Kasumi-1 (cell line): ENCODE measurements at regions not wholly inside any gene's neighbourhood (a gene's known extent, or its start where the extent isn't known, plus 50 kb on each side); places are given as distances from the start of the nearest gene placed in this dataset.

Experiments used
- DNase-seq, 2 experiments: peaks; one replicate each; lab custom pipeline; 2025; lab: John Stamatoyannopoulos, UW

DNA sequence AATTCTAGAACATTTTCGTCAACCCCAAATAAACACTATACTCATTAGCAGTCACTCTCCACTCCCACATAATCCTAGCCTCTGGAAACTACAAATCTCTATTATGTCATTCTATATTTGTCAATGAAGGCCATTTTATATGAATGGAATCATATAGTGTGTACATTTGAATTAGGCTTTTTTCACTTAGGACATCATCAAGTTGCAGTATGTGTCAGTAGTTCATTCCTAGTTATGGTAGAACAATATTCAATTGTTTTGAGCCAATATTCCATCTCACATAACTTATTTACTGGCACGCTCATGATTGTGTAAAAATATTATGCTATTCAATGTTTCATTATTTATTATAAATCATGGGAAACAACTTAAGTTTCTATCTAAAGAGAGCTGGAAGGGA is 1610.4 kb upstream of the MIR17HG start:
- no peak for DNase-seq

GRCh38 chr13:89738072-89738471 is 1609.4 kb upstream of the MIR17HG start:
- no peak for DNase-seq

DNA sequence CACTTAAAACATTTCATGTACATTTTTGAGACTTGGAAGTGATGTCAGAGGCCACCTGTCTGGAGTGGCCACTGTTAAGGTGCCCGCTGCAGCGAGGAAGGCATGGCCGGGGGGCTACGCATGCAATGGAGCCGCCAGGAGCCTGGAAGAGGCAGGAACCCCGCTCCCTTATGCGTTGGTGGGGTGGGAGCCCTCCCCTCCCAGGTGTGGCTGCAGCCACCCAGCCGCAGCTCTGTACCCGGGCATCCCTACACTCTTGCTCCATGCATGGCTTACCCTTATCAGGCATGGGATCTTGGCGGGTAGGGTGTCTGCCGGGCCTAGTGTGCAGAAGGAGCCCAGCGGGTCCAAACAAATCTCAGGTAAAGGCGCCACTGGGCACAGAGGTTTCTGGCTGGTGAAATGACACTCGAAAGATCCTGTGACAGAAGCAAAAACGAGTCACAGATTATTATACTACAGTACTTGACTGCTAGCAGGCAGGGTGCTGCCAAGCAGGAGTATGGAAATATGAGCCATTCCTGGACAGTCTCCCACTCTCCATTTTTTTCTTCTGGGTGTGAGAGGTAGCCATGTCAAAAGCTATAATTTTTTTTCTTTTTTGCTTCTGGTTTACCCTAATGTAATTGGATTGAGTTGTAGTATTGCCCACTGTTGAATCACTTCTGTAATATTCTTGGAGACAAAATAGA is 1606.3 kb upstream of the MIR17HG start:
- DNase-seq: no peak

DNA sequence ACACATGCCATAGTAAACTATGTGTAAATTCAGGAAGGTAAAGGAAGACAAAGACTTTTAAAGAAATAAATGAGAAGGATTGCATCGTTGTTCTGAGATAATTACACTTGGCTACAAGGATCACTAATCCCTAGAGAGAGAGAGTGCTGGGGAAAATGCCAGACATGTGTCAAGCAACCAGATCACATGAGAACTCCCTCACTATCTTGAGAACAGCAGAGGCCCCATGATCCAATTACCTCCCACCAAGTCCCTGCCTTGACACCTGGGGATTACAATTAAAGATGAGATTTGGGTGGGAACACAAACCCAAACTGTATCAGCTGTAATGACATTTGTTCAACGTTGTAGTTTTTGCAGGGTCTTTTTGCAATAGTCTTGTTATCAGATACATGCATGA is 1600.9 kb upstream of the MIR17HG start:
- no peak for DNase-seq

DNA sequence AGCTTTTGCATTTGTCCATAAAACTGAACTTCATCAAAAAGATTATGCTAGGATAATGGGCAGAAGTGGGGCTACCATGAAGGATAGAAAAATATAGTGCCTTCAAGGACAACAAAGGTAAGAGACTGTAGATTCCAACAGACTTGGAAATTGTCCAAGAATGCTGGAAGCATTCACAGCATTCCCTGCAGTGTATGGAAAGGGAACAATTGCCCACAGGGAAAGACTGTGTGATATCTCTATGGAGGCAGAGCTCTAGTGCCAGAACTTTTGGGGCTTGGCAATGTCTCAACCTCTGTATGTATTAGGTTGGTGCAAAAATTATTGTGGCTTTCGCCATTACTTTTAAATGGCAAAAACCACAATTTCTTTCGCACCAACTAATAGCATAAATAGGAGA is 1598.8 kb upstream of the MIR17HG start:
- DNase-seq: no peak

DNA sequence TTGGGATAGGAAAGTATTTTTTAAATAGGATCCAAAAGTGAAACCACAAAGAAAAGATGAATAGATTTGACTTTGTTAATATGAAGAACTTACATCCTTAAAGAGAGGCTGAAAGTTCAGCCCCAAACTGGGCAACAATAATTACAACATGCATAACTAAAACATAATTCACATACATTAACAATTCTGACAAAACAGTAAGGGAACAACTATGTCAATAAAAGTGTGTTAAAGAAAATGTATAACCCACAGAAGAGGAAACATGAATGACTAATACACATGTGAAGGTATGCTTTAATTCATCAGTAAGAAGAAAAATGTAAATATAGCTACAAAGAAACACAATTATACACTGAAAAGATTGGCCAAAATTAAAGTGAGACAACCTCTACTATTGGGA is 1597.6 kb upstream of the MIR17HG start:
- no peak for DNase-seq

- no peak for DNase-seq
Observed at GRCh38 chr13:89750371-89750770, 1597.1 kb upstream of the MIR17HG start.

DNA sequence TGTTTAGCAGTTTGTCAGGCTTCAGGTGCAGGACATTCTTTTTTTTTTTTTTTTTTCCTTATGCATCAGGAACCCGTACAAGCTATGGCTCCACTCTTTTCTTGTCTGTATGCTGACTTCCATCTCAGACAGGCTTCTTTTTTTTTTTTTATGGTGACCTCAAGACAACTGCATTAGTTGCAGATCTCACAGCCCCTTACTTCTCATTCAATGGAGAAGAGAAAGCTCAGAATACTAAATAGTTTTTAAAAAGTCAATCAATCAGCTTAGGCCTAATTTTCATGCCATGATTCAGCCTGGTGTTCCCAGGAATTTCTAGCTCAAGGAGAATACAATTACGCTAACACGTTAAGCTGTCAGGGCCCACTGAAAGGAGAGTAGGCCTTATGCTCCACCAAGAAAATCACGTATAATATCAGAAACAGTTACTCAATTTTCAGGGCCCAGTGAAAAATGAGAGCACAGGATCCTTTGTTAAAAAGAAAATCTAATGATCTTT is 1596.0 kb upstream of the MIR17HG start:
- DNase-seq: no peak

- no peak for DNase-seq
Observed at GRCh38 chr13:89752394-89752793, 1595.1 kb upstream of the MIR17HG start.

- peak; percentile 38 to 46 for DNase-seq
Observed at GRCh38 chr13:89755729-89756492, 1591.6 kb upstream of the MIR17HG start.

- no peak for DNase-seq
Observed at GRCh38 chr13:89763005-89763404, 1584.5 kb upstream of the MIR17HG start.

- DNase-seq: no peak
Observed at GRCh38 chr13:89783221-89783755, 1564.2 kb upstream of the MIR17HG start.

DNA sequence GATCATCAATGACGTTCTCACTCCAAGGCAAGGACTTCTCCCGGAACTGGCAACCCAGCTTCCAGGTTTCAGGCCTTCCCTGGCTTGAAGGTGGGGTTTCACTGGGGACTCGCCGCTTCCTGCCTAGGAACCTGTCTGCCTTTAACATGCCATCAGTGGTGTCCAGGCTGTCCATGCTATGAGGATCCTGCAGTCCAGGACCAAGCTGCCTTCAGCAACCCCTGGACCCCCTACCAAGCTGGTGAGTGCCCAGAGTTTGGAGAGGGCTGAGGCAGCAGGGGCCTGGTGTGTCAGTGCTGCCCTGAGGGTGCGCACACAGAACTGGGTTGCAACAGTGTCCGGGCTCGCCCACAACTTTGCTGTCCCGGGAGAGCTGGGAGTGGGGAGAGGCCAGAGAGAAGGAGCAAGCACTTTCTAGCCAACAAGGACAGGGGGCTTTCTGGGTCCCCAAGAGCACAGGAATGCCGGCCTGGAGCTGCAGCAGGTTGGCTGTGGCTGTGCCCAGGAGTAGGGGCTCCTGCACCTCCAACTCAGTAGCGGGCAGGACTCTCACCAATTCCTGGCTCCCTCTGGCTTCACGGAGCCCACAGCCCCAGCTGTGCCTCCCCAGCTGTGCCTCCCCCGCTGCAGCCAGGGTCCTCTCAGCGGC is 1563.2 kb upstream of the MIR17HG start:
- no peak for DNase-seq

- DNase-seq: no peak
Observed at GRCh38 chr13:89786531-89786930, 1561.0 kb upstream of the MIR17HG start.

DNA sequence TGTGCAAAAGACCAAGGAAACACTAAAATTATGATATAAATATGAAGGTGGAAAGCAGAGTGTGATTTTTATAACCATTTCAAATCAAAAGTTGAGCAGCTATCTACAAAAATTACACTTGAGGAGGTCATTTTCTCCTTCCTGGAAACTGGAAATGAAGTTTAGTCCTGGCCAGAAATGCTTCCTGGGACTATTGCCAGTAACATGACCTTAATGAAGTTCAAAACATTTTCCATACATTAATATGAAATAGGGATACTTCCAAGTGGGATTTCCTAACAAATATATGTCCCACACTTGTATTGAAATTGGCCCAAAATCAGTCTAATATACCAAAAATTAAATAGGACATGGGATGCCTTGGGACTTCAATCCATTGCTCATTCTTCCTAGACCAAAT is 1556.8 kb upstream of the MIR17HG start:
- no peak for DNase-seq

DNA sequence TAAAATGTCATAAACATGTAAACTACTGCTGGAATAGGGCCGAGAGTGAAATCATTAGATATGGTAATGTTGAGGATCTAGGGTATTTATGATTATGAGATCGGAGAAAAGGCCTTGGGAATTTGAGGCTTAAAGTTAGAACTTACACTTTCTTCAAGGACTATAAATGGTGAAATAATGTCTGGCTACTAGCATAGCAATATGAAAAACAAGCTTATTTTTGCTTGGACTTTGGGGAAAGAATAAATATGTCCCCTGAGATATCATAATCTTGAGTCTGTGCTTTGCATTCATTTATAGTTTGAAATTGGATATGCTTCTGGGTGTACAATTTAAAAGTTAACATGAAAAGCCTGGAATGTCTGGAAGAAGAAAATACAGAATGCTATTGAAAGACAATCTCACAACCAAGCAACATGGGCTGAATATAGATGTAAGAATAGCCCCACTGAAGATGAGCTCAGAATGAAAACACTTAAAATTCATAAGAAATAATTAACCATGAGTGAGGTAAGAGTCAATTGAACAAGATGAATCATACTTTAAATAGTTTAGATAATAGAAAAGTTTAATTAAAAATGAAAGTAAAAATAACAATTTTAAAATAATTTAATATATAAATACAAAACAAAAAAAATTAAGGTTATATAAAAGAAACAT is 1555.4 kb upstream of the MIR17HG start:
- no peak for DNase-seq

DNA sequence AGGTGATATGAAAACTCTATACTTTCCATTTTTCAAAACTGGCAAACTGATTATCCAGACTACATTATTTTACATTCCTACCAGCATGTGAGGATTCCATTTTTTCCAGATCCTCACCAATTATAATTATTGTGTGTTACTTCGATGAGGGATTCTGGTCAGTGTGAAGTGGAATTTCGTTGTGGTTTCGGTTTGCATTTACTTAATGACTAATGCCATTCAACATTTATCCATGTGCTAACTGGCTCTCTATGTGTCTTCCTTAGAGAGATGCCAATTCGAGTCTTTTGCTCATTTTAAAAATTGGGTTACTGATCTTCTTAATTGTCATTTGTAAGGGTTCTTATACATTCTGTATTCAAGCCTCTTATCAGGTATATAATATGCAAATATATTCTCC is 1551.3 kb upstream of the MIR17HG start:
- DNase-seq: no peak

DNA sequence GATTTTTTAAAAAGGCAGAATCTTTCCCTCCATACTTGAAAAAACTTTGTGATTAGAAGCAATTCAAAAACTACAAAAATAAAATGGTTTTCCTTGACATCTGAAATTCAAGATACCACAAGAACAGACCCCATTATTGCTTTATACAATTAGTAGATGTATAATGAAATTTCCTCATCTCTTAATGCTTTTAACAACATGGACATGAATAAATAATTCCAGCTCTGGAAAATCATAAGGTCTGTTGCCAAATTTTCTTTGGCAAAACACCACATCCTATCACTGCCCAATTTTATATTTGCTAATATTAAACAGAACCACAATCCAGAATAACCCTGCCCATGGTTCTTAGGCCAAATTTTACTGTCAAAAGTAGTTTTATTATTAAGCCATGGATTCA is 1543.6 kb upstream of the MIR17HG start:
- DNase-seq: no peak

DNA sequence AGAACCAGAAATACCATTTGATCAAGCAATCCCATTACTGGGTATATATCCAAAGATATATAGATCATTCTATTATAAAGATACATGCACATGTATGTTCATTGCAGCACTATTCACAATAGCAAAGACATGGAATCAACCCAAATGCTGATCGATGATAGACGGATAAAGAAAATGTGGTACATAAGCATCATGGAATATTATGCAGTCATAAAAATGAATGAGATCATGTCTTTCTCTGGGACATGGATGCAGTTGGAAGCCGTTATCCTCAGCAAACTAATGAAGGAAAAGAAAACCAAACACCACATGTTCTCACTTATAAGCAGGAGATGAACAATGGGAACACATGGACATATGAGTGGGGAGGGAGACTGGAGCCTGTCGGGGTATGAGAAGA is 1540.9 kb upstream of the MIR17HG start:
- no peak for DNase-seq

GRCh38 chr13:89812856-89813255 is 1534.6 kb upstream of the MIR17HG start:
- no peak for DNase-seq

- no peak for DNase-seq
Observed at GRCh38 chr13:89816404-89816803, 1531.1 kb upstream of the MIR17HG start.

- DNase-seq: no peak
Observed at GRCh38 chr13:89822467-89822866, 1525.0 kb upstream of the MIR17HG start.
